Lower leg skin (tissue), 3 donors: ENCODE measurements at regions not wholly inside any gene's neighbourhood (a gene's known extent, or its start where the extent isn't known, plus 50 kb on each side); places are given as distances from the start of the nearest gene placed in this dataset.

Experiments used
- CTCF ChIP-seq, 3 donors: fragments of 450-650 bp; IDR thresholded peaks; one replicate each; pipeline ENCODE4 v1.5.1; 2016; ENCODE audit warnings: antibody characterized with exemption in 3 of 3, mild to moderate bottlenecking in 3 of 3, moderate library complexity in 2 of 3
- POLR2A ChIP-seq, 2 donors: fragments of 450-650 bp; IDR thresholded peaks; one replicate each; pipeline ENCODE4 v1.6.1; 2016 to 2017; ENCODE audit warnings: antibody characterized with exemption in 2 of 2, mild to moderate bottlenecking in 1 of 2, moderate library complexity in 1 of 2

- TF ChIP-seq CTCF (IDR thresholded peaks at IDR 0.05) (no peak), POLR2A (IDR thresholded peaks at IDR 0.05) (no peak)
Measured at GRCh38 chr19:33910922-33911321, 114.3 kb downstream of the KCTD15 start.
